ENCODE measurements at regions not wholly inside any gene's neighbourhood (a gene's known extent, or its start where the extent isn't known, plus 50 kb on each side); places are given as distances from the start of the nearest gene placed in this dataset.

- ATAC-seq (ENCODE audit: low read depth in 2 of 2) = no peak
- H3K4me3 Mint-ChIP-seq = no peak overlapping the region
- no peaks in the 10 kb centered on the region for H3K4me1 Mint-ChIP-seq
- H3K27ac Mint-ChIP-seq = no peak overlapping the region
- H3K9me3 Mint-ChIP-seq = peaks cover 0 to 16% (median 1%) of the 10 kb centered on the region in 7 donors
- no peak for DNase-seq
- no peaks in the 10 kb centered on the region for H3K36me3 Mint-ChIP-seq
- H3K27me3 Mint-ChIP-seq = no peaks in the 10 kb centered on the region
Measured at GRCh38 chr5:51968756-51969155, 585.5 kb downstream of the ISL1 start.

GRCh38 chr5:51974834-51975233 is 591.6 kb downstream of the ISL1 start:
- no peaks in the 10 kb centered on the region for H3K27me3 Mint-ChIP-seq
- no peaks in the 10 kb centered on the region for H3K36me3 Mint-ChIP-seq
- peaks cover 0 to 16% (median 1%) of the 10 kb centered on the region in 7 donors for H3K9me3 Mint-ChIP-seq
- no peak overlapping the region for H3K27ac Mint-ChIP-seq
- no peak for ATAC-seq (ENCODE audit: low read depth in 2 of 2)
- no peak overlapping the region for H3K4me3 Mint-ChIP-seq
- no peaks in the 10 kb centered on the region for H3K4me1 Mint-ChIP-seq
- no peak for DNase-seq

GRCh38 chr5:51977014-51977413 is 593.8 kb downstream of the ISL1 start:
- Mint-ChIP-seq H3K36me3 (no peaks in the 10 kb centered on the region), H3K4me1 (no peaks in the 10 kb centered on the region), H3K4me3 (no peak overlapping the region), H3K9me3 (peaks cover 0 to 6% (median 0%) of the 10 kb centered on the region in 7 donors), H3K27me3 (no peaks in the 10 kb centered on the region), H3K27ac (no peak overlapping the region)
- no peak for DNase-seq
- no peak for ATAC-seq (ENCODE audit: low read depth in 2 of 2)

GRCh38 chr5:51983161-51983560 is 599.9 kb downstream of the ISL1 start:
- Mint-ChIP-seq H3K4me3 (no peak overlapping the region), H3K36me3 (no peaks in the 10 kb centered on the region), H3K9me3 (peaks cover 0 to 2% (median 0%) of the 10 kb centered on the region in 7 donors), H3K27me3 (no peaks in the 10 kb centered on the region), H3K27ac (no peak overlapping the region), H3K4me1 (no peaks in the 10 kb centered on the region)
- ATAC-seq (ENCODE audit: low read depth in 2 of 2) = no peak
- no peak for DNase-seq

- Mint-ChIP-seq H3K27me3 (no peaks in the 10 kb centered on the region), H3K4me1 (no peaks in the 10 kb centered on the region), H3K36me3 (no peaks in the 10 kb centered on the region), H3K9me3 (peaks cover 0 to 3% (median 0%) of the 10 kb centered on the region in 7 donors), H3K4me3 (no peak overlapping the region), H3K27ac (no peak overlapping the region)
- DNase-seq = no peak
- no peak for ATAC-seq (ENCODE audit: low read depth in 2 of 2)
Measured at GRCh38 chr5:51986733-51987132, 603.5 kb downstream of the ISL1 start.

- no peak for ATAC-seq (ENCODE audit: low read depth in 2 of 2)
- Mint-ChIP-seq H3K27me3 (no peaks in the 10 kb centered on the region), H3K27ac (no peak overlapping the region), H3K4me3 (no peak overlapping the region), H3K9me3 (peaks cover 0 to 3% (median 0%) of the 10 kb centered on the region in 7 donors), H3K36me3 (no peaks in the 10 kb centered on the region), H3K4me1 (no peaks in the 10 kb centered on the region)
- DNase-seq = no peak
Measured at GRCh38 chr5:51987239-51987638, 604.0 kb downstream of the ISL1 start.

- Mint-ChIP-seq H3K4me1 (no peaks in the 10 kb centered on the region), H3K27me3 (no peaks in the 10 kb centered on the region), H3K4me3 (no peak overlapping the region), H3K27ac (no peak overlapping the region), H3K9me3 (peaks cover 0 to 3% (median 0%) of the 10 kb centered on the region in 7 donors), H3K36me3 (no peaks in the 10 kb centered on the region)
- DNase-seq (no peak), ATAC-seq (ENCODE audit: low read depth in 2 of 2) (no peak)
Measured at GRCh38 chr5:51987669-51988209, 604.5 kb downstream of the ISL1 start.

GRCh38 chr5:51988634-51989033 is 605.4 kb downstream of the ISL1 start:
- Mint-ChIP-seq H3K27me3 (no peaks in the 10 kb centered on the region), H3K4me1 (no peaks in the 10 kb centered on the region), H3K36me3 (no peaks in the 10 kb centered on the region), H3K27ac (no peak overlapping the region), H3K4me3 (no peak overlapping the region), H3K9me3 (peaks cover 0 to 6% (median 0%) of the 10 kb centered on the region in 7 donors)
- ATAC-seq (ENCODE audit: low read depth in 2 of 2) (no peak), DNase-seq (no peak)

GRCh38 chr5:51990241-51990640 is 607.0 kb downstream of the ISL1 start:
- Mint-ChIP-seq H3K9me3 (peaks cover 0 to 10% (median 1%) of the 10 kb centered on the region in 7 donors), H3K4me1 (no peaks in the 10 kb centered on the region), H3K27ac (no peak overlapping the region), H3K36me3 (no peaks in the 10 kb centered on the region), H3K27me3 (no peaks in the 10 kb centered on the region), H3K4me3 (no peak overlapping the region)
- no peak for DNase-seq
- no peak for ATAC-seq (ENCODE audit: low read depth in 2 of 2)

GRCh38 chr5:51990661-51991180 is 607.5 kb downstream of the ISL1 start:
- H3K36me3 Mint-ChIP-seq = no peaks in the 10 kb centered on the region
- ATAC-seq (ENCODE audit: low read depth in 2 of 2) = no peak
- peaks cover 0 to 12% (median 0%) of the 10 kb centered on the region in 7 donors for H3K9me3 Mint-ChIP-seq
- no peak overlapping the region for H3K27ac Mint-ChIP-seq
- no peaks in the 10 kb centered on the region for H3K4me1 Mint-ChIP-seq
- no peaks in the 10 kb centered on the region for H3K27me3 Mint-ChIP-seq
- H3K4me3 Mint-ChIP-seq = no peak overlapping the region
- DNase-seq = no peak

GRCh38 chr5:51991940-51992339 is 608.7 kb downstream of the ISL1 start:
- no peak overlapping the region for H3K27ac Mint-ChIP-seq
- H3K27me3 Mint-ChIP-seq = no peaks in the 10 kb centered on the region
- peaks cover 0 to 15% (median 0%) of the 10 kb centered on the region in 7 donors for H3K9me3 Mint-ChIP-seq
- no peak for ATAC-seq (ENCODE audit: low read depth in 2 of 2)
- no peaks in the 10 kb centered on the region for H3K36me3 Mint-ChIP-seq
- no peak overlapping the region for H3K4me3 Mint-ChIP-seq
- no peak for DNase-seq
- no peaks in the 10 kb centered on the region for H3K4me1 Mint-ChIP-seq

GRCh38 chr5:51995773-51996306 is 612.6 kb downstream of the ISL1 start:
- H3K9me3 Mint-ChIP-seq = peaks cover 0 to 15% (median 2%) of the 10 kb centered on the region in 7 donors
- DNase-seq (no peak), ATAC-seq (ENCODE audit: low read depth in 2 of 2) (no peak)
- H3K4me1 Mint-ChIP-seq = no peaks in the 10 kb centered on the region
- H3K36me3 Mint-ChIP-seq = no peaks in the 10 kb centered on the region
- H3K27ac Mint-ChIP-seq = no peak overlapping the region
- no peak overlapping the region for H3K4me3 Mint-ChIP-seq
- H3K27me3 Mint-ChIP-seq = no peaks in the 10 kb centered on the region

GRCh38 chr5:51996356-51996861 is 613.2 kb downstream of the ISL1 start:
- no peak for DNase-seq
- ATAC-seq (ENCODE audit: low read depth in 2 of 2) = no peak
- Mint-ChIP-seq H3K27ac (no peak overlapping the region), H3K27me3 (no peaks in the 10 kb centered on the region), H3K36me3 (no peaks in the 10 kb centered on the region), H3K4me3 (no peak overlapping the region), H3K4me1 (no peaks in the 10 kb centered on the region), H3K9me3 (peaks cover 0 to 15% (median 2%) of the 10 kb centered on the region in 7 donors)

GRCh38 chr5:51997500-51997899 is 614.3 kb downstream of the ISL1 start:
- H3K4me3 Mint-ChIP-seq = no peak overlapping the region
- H3K27ac Mint-ChIP-seq = no peak overlapping the region
- H3K27me3 Mint-ChIP-seq = no peaks in the 10 kb centered on the region
- H3K4me1 Mint-ChIP-seq = no peaks in the 10 kb centered on the region
- no peaks in the 10 kb centered on the region for H3K36me3 Mint-ChIP-seq
- ATAC-seq (ENCODE audit: low read depth in 2 of 2) = no peak
- no peak for DNase-seq
- peaks cover 0 to 15% (median 2%) of the 10 kb centered on the region in 7 donors for H3K9me3 Mint-ChIP-seq

Measured in naive B cell (primary cell).